Stomach (tissue), 8 donors: ENCODE measurements at regions not wholly inside any gene's neighbourhood (a gene's known extent, or its start where the extent isn't known, plus 50 kb on each side); places are given as distances from the start of the nearest gene placed in this dataset.

ENCODE experiments used
- DNase-seq, 2 donors: peaks; one replicate each; pipeline versions ENCODE4 v3.0.0 to v3.0.0-alpha.2; 2013 to 2019
- H3K27ac ChIP-seq, 5 donors: fragments of 200-600 bp in 4 of 5; sonication (generic) in 4 of 5; one replicate each; pipeline ENCODE4 v1.5.1; 2013 to 2019; ENCODE audit warnings: mild to moderate bottlenecking in 1 of 5, moderate library complexity in 1 of 5
- H3K27me3 ChIP-seq, 3 donors: fragments of 200-600 bp; sonication (generic); one replicate each; pipeline ENCODE4 v1.5.1; 2017 to 2019; ENCODE audit warnings: mixed run types in 1 of 3
- H3K36me3 ChIP-seq, 4 donors: fragments of 200-600 bp; sonication (generic); 1 replicate in 3 of 4; 2 replicates in 1 of 4; pipeline ENCODE4 v1.5.1; 2016 to 2019
- H3K4me1 ChIP-seq, 4 donors: fragments of 200-600 bp; sonication (generic); one replicate each; pipeline ENCODE4 v1.5.1; 2016 to 2019
- H3K4me3 ChIP-seq, 4 donors: fragments of 200-600 bp; sonication (generic) in 3 of 4; one replicate each; pipeline ENCODE4 v1.5.1; 2016 to 2019; ENCODE audit warnings: mild to moderate bottlenecking in 1 of 4
- H3K9me3 ChIP-seq, 4 donors: fragments of 200-600 bp; sonication (generic); one replicate each; pipeline ENCODE4 v1.5.1; 2016 to 2019
- CTCF ChIP-seq, 7 experiments: fragments of 450-650 bp in 4 of 7; fragments of 200-600 bp in 3 of 7; sonication (generic) in 3 of 7; IDR thresholded peaks; one replicate each; pipeline ENCODE4 v1.5.1; 2016 to 2019; ENCODE audit warnings: antibody characterized with exemption in 7 of 7, control low read depth in 2 of 7, mild to moderate bottlenecking in 1 of 7
- EP300 ChIP-seq: sonication (generic); formaldehyde crosslinking; IDR thresholded peaks from one replicate; pipeline ENCODE4 v1.6.1; 2017; ENCODE audit warnings: antibody characterized with exemption
- POLR2A ChIP-seq, 4 donors: fragments of 450-650 bp; IDR thresholded peaks; one replicate each; pipeline ENCODE4 v1.6.1; 2016; ENCODE audit warnings: antibody characterized with exemption in 4 of 4, control low read depth in 2 of 4, mild to moderate bottlenecking in 1 of 4, moderate library complexity in 1 of 4
- POLR2AphosphoS5 ChIP-seq, 3 donors: sonication (generic); formaldehyde crosslinking; IDR thresholded peaks; one replicate each; pipeline ENCODE4 v1.6.1; 2016; ENCODE audit warnings: antibody characterized with exemption in 3 of 3
- WGBS, 5 donors: extraction: QIAGEN DNeasy Blood & Tissue Kit in 3 of 5; methylation state at CpG; one replicate each; pipeline versions ENCODE4 v1.1.5 to v1.1.7; 2013 to 2018; 5-methylcytosine and 5-hydroxymethylcytosine counted together
- intact Hi-C: fragments of 100-400 bp; cut with DNase I; formaldehyde crosslinking; loops from one replicate; pipeline ENCODE4 v1.15.1; 2023; ENCODE audit warnings: low total_unique reads
- donor health status: healthy with polysubstance abuse.
- donor health status: Bipolar disorder and iron deficiency.
- donor health status: healthy.

- Histone ChIP-seq H3K36me3 (no peaks in the 10 kb centered on the region), H3K4me1 (no peaks in the 10 kb centered on the region), H3K4me3 (no peak overlapping the region), H3K27me3 (no peaks in the 10 kb centered on the region), H3K27ac (no peak overlapping the region), H3K9me3 (no peaks in the 10 kb centered on the region)
- 65 to 73% (median 69%) methylated on average over 3 of the region's 3 CpGs for WGBS, 5 donors
- intact Hi-C loops = no loop called here
- DNase-seq = no peak
- TF ChIP-seq POLR2AphosphoS5 (IDR thresholded peaks at IDR 0.05) (no peak), EP300 (no peak), CTCF (IDR thresholded peaks at IDR 0.05) (no peak), POLR2A (IDR thresholded peaks at IDR 0.05) (no peak)
Measured at GRCh38 chr18:41765460-41765859, 189.6 kb upstream of the PIK3C3 start.

- Histone ChIP-seq H3K36me3 (no peaks in the 10 kb centered on the region), H3K9me3 (no peaks in the 10 kb centered on the region), H3K4me1 (no peaks in the 10 kb centered on the region), H3K27me3 (no peaks in the 10 kb centered on the region), H3K27ac (no peak overlapping the region), H3K4me3 (no peak overlapping the region)
- intact Hi-C loops = no loop called here
- DNase-seq = no peak
- WGBS, 5 donors = 95 to 98% (median 96%) methylated on average over 1 of the region's 1 CpG
- TF ChIP-seq EP300 = no peak
- no peak for TF ChIP-seq CTCF (IDR thresholded peaks at IDR 0.05)
- no peak for TF ChIP-seq POLR2AphosphoS5 (IDR thresholded peaks at IDR 0.05)
- no peak for TF ChIP-seq POLR2A (IDR thresholded peaks at IDR 0.05)
Measured at GRCh38 chr18:41763361-41763760, 191.7 kb upstream of the PIK3C3 start.

GRCh38 chr18:41761333-41762018 lies 193.6 kb upstream of the PIK3C3 start:
- intact Hi-C loops = no loop called here
- WGBS, 5 donors = 61 to 79% (median 68%) methylated on average over 2 of the region's 2 CpGs
- Histone ChIP-seq H3K27ac (no peak overlapping the region), H3K27me3 (no peaks in the 10 kb centered on the region), H3K36me3 (no peaks in the 10 kb centered on the region), H3K4me3 (no peak overlapping the region), H3K4me1 (no peaks in the 10 kb centered on the region), H3K9me3 (no peaks in the 10 kb centered on the region)
- TF ChIP-seq EP300 (no peak), POLR2AphosphoS5 (IDR thresholded peaks at IDR 0.05) (no peak), POLR2A (IDR thresholded peaks at IDR 0.05) (no peak), CTCF (IDR thresholded peaks at IDR 0.05) (no peak)
- no peak for DNase-seq

- no peak for TF ChIP-seq POLR2A (IDR thresholded peaks at IDR 0.05)
- no peak for TF ChIP-seq CTCF (IDR thresholded peaks at IDR 0.05)
- TF ChIP-seq POLR2AphosphoS5 (IDR thresholded peaks at IDR 0.05) = no peak
- TF ChIP-seq EP300 = no peak
- Histone ChIP-seq H3K4me1 (no peaks in the 10 kb centered on the region), H3K27me3 (no peaks in the 10 kb centered on the region), H3K36me3 (no peaks in the 10 kb centered on the region), H3K4me3 (no peak overlapping the region), H3K27ac (no peak overlapping the region), H3K9me3 (no peaks in the 10 kb centered on the region)
- WGBS, 5 donors = 73 to 80% (median 78%) methylated on average over 4 of the region's 4 CpGs
- intact Hi-C loops = no loop called here
- DNase-seq = no peak
Measured at GRCh38 chr18:41758534-41758933, 196.5 kb upstream of the PIK3C3 start.
